ENCODE measurements at regions not wholly inside any gene's neighbourhood (a gene's known extent, or its start where the extent isn't known, plus 50 kb on each side); places are given as distances from the start of the nearest gene placed in this dataset.

DNA sequence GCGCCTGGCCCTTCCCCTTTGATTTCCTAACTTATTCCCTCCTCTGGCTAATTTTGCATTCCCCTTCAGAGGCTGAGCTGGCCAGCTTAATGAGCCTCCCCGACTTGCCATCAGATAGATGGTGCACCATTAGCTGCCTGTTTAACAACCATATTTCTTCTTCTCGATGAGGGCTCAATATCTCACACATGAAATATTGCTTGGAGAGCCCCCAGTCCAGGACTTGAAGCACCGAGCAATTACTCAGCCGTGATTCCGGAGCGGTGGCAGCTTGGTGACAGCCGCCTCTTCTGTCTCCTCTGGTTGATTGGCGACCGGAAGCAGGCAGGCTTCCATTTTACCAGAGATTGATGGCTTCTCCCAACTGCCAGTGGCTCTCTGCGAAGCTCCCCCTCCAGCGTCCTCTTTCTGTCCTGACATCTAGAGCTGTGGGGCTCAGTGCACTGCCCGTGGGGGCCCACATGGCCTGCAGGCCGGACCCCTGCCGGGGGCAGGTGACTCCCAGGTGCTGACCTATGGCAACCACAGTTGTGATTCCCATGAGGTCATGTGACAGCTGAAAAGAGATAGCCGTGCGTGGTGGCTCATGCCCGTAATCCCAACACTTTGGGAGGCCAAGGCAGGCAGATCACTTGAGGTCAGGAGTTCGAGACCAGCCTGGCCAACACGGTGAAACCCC is 133.7 kb upstream of the SEC14L1 start:
- no peak for TF ChIP-seq POLR2AphosphoS5 (IDR thresholded peaks at IDR 0.05)
- TF ChIP-seq, protein P1, sequence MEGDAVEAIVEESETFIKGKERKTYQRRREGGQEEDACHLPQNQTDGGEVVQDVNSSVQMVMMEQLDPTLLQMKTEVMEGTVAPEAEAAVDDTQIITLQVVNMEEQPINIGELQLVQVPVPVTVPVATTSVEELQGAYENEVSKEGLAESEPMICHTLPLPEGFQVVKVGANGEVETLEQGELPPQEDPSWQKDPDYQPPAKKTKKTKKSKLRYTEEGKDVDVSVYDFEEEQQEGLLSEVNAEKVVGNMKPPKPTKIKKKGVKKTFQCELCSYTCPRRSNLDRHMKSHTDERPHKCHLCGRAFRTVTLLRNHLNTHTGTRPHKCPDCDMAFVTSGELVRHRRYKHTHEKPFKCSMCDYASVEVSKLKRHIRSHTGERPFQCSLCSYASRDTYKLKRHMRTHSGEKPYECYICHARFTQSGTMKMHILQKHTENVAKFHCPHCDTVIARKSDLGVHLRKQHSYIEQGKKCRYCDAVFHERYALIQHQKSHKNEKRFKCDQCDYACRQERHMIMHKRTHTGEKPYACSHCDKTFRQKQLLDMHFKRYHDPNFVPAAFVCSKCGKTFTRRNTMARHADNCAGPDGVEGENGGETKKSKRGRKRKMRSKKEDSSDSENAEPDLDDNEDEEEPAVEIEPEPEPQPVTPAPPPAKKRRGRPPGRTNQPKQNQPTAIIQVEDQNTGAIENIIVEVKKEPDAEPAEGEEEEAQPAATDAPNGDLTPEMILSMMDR (IDR thresholded peaks at IDR 0.05): no peak
- no peak for TF ChIP-seq POLR2A (IDR thresholded peaks at IDR 0.05)
- no peak for TF ChIP-seq EP300 (IDR thresholded peaks at IDR 0.05; ENCODE audit: low read depth)
